ENCODE measurements at regions not wholly inside any gene's neighbourhood (a gene's known extent, or its start where the extent isn't known, plus 50 kb on each side); places are given as distances from the start of the nearest gene placed in this dataset.
A peak's percentile ranks its signal among the peaks of the same experiment; 100 is the strongest.

DNA sequence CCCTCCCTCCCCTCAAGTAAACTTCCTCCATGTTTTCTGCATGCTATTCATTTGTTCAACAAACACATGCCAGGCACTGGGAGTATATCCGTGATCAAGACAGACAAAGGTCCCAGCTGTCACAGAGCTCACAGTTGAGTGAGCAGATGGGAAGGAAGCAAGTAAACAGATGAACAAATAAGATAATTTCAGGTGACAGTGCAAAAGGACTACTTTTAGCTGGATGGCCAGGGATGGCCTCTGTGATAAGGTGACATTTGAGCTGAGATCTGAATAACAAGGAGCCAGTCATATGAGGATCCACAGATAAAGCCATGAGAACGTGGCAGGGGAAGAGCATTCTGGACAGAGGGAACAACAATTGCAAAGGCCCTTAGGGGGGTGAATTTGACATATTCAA is 121.7 kb upstream of the RAD23B start:
- no peak for DNase-seq (ENCODE audit: low read depth in 4 of 4, low spot score in 3 of 4)

DNA sequence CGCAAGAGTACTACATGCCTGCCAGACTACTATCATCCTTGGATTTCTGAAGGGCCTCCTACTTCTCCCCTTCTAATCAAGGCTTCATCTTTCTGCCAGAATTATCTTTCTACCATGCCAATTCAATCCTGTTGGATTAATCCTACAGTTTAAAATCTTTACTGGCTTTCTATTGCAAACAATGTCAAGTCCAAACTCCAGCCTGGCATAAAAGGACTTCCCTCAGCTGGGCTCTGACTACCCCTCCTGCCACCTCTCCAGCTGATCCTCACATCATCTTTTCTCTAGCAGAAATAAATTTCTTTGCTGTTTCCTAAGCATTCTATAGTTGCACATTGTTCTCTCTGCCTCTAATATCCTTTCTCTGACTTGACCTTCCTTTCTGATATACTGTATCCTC is 119.7 kb upstream of the RAD23B start:
- no peak for DNase-seq (ENCODE audit: low read depth in 4 of 4, low spot score in 3 of 4)

DNA sequence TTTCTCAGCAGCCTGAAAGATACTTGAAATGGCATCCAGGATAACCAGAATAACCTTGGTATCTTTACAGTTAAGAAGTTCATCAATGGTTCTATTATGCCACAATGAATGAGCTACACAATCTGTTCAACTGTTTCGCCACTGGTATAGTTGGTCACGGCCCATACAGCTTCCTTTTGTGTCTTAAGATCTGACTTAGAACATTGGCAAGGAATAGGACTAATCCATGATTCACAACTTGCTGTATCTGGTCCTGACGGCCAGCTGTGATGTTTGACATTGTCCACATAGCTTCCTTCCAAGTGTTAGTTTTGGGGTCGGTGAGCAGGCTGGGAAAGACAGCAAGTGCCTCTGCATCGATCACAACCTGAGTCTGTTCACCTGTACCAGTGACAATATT is 113.3 kb upstream of the RAD23B start:
- DNase-seq (ENCODE audit: low read depth in 4 of 4, low spot score in 3 of 4): no peak

DNA sequence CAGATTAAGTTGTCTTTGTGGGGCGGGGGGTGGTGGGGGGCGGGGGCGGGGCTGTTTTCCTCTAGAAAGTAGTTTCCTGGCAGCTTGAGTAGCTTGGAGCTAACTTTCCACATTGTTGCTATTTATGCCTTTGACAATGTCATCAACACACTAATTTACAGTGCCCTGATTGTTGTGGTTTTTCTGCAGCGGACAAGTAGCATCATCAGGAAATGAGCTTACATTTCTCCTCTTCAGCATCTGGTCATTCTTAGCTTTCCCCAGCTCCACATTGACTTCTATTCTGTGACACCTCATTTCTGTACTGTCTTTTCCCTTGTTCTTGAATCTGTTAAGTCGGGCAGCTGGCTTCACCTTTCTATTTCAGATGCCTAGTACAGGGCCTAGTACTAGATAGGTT is 112.3 kb upstream of the RAD23B start:
- DNase-seq (ENCODE audit: low read depth in 4 of 4, low spot score in 3 of 4): no peak

DNA sequence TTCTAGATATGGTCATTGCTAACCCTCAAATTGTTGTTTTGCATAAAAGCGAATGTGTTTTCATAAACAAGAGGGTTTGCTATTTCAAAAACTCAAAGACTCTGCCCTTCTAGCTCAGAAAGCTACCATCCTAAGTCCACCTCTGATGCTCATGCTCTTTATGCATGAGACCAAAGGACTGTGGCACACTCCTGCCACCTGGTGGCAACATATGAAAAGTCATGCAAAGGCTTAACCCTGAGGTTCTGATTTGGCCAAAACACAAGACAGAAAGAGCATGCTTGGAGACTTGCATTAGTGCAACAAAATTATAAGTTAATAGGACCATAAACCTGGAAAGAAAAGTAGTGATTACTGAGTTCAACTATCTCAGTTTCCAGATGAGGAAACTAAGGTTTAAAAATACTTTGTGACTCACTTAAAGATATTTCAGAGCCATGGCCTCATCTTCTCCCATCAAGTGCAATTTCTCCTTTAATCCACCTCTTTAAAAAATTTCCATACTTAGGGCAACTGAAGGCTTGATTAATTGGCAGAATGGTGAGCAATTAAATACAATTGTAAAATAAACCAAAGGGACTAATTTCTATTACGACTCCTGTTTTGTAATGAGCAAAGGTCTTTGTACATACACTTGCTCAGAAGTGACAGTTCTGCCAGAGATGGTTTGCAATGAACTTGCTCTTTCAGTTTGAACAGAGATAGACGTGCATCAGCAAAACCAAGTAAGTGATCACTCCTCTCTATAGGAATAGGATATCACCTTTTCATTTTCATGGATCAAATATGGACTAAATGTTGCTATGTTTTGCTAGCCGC is 110.7 kb upstream of the RAD23B start:
- peak; percentile 63 to 69 (median 66) for DNase-seq (ENCODE audit: low read depth in 4 of 4, low spot score in 3 of 4)

DNA sequence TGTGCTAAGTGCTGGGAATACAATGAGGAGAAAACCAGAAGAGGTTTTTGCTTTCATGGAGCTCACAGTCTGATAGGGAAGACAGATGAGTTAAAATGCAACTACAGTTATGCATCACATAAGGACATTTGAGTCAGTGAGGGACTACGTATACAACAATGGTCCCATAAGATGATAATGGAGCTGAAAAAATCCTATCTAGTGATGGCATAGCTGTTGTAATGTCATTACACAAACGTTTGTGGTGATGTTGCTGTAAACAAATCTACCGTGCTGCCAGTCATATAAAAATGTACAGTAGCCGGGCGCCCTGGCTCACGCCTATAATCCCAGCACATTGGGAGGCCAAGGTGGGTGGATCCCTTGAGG is 110.1 kb upstream of the RAD23B start:
- DNase-seq (ENCODE audit: low read depth in 4 of 4, low spot score in 3 of 4): no peak

DNA sequence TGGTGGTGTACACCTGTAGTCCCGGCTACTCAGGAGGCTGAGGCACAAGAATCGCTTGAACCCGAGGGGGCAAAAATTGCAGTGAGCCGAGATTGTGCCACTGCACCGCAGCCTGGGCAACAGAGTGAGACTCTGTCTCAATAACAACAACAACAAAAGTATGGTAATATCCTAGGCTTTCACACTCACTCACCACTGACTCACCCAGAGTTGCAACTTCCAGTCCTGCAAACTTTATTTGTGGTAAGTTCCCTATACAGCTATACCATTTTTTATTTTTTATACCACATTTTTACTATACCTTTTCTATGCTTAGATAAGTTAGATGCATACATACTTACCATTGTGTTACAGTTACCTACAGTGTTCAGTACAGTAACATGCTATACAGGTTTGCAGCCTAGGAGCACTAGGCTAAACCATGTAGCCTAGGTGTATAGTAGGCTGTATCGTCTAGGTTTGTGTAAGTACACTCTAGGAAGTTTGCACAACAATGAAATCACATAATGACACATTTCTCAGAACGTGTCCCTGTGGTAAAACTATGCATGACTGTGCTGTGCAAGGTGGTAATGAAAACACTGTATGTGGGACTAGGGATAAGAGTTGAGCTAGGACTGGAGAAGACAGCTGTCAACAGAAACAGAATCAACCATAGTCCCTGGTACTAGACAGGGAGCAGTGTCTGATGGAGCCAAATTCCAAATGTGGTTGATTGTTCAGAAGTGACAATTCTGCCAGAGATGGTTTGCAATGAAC is 109.5 kb upstream of the RAD23B start:
- no peak for DNase-seq (ENCODE audit: low read depth in 4 of 4, low spot score in 3 of 4)

DNA sequence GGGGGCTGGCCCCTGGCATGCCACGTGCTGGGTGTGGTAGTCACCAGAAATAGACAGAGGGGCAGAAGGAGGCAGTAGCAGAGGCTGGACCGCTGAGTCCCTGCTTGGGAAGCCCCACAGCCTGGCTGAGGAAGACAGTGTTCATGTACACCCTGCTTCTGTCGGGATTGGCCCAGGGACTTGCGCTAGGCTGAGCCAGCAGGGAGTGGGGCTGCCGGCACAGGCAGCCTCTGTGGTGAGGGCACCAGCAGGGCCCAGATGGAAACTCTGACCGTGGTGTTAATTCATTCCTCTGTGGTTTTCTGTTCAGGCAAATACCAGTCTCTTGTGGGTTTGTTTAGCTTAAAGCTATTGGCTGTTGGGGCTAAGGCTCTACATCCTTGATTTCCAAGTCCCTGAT is 108.6 kb upstream of the RAD23B start:
- no peak for DNase-seq (ENCODE audit: low read depth in 4 of 4, low spot score in 3 of 4)

DNA sequence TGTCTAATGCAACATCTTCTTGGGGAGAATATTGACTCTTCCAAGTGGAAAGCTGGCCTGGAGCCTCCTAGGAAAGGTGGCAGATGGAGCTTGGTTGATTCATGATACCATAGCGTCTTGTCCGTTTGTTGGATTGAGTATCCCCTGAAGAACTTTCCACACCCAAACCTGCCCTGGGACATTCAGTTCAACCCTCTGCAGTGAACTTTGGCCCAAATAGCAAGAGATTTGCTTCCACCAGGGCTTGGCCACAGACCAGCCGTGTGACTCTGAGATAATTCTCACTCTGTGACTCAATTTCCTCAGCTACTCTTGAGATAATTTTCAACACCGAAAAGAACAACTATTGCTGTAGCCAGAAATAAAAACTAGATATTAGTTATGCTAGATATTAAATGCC is 108.0 kb upstream of the RAD23B start:
- no peak for DNase-seq (ENCODE audit: low read depth in 4 of 4, low spot score in 3 of 4)

DNA sequence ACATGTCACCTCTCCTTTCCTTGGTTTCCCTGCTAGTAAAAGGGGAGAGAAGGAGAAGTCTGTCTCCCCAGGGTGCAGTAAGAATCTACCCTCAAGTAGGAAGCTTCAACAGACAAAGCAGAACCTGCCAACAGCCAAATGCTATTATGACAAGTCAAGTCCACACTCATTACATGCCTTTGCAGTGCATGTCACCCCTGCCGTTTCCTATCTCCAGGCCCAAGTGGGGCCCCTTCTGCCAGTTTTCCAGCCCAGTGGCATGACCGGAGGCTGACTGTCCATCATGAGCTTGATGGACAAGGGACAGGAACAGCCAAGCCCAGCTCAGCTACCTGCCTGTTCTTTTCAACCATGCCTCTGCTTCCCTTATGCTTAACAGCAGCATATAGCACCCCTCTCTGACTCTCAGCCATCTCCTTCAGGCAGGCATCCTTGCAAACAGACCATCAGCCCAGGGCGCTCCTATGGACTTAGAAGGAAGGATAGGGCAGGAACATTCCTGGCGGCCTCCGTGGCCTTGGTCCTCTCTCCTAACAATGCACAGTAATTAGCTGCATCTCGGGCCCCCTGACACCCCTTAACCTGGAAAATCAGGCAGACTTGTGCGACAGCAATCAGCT is 107.2 kb upstream of the RAD23B start:
- no peak for DNase-seq (ENCODE audit: low read depth in 4 of 4, low spot score in 3 of 4)

DNA sequence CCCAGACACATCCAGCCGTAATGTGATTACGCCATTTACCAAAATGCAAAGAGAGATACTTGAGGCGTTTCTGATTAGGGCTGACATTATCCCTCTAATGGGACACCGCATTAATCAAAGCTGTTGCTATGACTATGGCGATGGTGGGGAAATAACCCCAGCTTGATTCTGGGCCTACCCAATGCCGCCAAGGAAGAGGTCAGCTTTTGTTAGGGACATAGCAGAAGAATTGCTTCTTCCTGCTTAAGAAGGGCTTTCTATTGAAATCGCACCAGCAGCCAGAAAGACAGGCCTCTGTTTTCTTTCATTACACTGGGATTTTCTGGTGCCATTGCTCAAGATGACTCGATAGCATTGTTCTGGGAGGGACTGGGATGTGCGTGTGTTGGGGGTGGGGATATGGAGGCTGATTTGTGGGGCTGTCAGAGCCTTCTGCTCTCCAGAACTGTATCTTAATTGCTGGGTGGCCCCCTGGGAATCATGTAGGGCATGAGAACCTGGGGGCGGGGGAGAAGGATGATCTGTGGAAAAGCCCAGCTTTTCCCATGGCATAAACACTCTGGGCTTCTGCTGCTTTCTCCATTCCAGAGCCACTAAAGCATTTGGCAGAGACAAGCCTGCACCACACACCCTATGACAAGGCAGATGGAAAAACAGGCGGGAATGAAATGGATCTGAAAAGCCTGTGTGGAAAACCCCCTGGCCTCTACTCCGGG is 106.5 kb upstream of the RAD23B start:
- no peak for DNase-seq (ENCODE audit: low read depth in 4 of 4, low spot score in 3 of 4)

DNA sequence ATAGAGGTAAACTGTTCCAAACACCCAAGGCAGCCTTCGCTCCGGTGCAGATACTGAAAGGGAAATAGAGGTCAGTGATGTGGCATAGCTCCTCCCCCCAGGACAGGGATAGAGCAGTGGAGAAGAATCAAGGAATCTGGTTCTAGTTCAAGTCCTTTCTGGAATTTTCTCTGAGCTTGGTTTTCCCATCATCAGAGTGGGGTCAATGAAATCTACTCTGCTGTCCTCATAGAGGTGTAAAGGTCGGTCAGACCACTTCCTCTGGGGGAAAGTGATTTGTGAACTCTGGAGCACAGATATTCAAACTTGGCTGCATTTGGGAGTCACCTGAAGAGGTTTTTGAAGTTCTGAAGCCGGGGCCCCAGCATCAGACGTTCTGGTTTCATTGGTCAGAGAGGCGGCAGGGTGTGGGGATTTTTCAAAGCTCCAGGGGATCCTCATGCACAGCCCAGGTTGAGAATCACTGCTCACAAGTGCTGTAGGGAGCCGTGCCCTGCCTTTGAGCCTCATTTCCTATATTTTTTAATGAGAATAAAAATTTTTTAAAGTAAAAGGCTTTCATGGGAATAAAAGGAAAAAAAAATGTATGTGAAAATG is 105.7 kb upstream of the RAD23B start:
- DNase-seq (ENCODE audit: low read depth in 4 of 4, low spot score in 3 of 4): no peak

DNA sequence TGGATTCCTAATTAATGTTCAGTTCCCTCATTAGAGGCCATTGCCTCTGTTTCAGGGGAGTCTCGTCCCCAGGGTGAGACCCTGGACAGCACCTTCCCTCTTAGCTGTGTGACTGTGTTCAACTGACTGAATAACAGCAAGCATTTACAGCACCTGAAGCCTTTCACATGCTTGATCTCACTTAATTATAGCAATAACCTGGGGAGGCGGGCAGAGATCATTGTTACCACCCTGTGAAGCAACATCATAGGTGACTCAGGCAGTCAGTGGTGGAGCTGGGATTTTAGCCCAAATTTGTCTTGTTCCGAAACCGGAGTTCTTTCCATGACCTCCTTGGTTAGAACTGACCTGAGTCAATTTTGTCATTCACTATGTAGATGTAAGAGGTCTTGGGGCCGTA is 105.2 kb upstream of the RAD23B start:
- no peak for DNase-seq (ENCODE audit: low read depth in 4 of 4, low spot score in 3 of 4)

DNA sequence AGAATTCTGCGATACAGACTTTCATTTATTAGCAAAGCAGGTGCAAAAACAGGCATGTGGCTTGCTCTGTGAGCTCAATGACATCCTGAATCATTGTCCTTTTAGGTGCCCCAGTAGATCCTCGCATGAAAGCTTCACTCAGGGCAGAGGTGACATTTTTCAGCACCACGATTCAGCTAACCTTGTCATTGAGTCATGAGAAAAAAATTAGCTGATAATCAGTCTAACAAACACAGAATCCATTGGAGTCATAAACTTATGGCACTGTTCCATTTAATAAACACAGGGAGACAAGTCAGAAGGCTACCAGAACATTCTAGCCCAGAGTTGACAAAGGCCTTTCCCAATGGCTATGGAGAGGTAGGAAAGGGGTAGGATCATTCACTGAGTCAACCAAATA is 104.8 kb upstream of the RAD23B start:
- DNase-seq (ENCODE audit: low read depth in 4 of 4, low spot score in 3 of 4): no peak

DNA sequence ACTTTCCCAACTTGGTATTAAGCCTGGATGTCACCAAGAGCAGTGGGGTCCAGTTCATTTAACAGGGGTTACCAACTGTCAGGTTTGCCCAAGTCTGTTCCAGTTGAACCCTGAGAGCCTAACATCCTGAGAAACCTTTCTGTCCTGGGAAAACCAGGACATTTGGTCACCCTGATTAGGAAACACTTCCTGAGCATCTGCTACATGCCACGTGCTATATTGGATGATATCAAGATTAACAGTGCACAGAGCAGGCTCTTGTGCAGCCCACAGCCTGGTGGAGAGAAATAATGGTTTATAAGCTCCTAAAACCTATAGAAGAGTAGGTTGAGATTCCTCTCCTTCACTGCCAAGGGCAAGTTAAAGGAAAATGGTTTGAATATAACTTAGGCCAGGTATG is 102.9 kb upstream of the RAD23B start:
- no peak for DNase-seq (ENCODE audit: low read depth in 4 of 4, low spot score in 3 of 4)

DNA sequence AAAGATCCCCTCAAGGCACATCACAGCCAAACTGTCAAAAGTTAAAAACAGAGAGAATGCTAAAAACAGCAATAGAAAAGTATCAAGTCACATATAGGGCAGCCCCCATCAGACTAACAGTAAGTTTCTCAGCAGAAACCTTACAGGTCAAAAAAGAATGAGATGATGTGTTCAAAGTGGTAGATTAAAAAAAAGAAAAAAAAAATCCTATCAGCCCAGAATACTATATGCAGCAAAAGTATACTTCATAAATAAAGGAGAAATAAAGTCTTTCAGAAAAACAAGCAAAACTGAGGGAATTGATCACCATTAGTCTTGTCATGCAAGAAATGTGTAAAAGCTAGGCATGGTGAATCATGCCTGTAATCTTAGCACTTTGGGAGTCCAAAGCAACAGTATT is 99.9 kb upstream of the RAD23B start:
- no peak for DNase-seq (ENCODE audit: low read depth in 4 of 4, low spot score in 3 of 4)

DNA sequence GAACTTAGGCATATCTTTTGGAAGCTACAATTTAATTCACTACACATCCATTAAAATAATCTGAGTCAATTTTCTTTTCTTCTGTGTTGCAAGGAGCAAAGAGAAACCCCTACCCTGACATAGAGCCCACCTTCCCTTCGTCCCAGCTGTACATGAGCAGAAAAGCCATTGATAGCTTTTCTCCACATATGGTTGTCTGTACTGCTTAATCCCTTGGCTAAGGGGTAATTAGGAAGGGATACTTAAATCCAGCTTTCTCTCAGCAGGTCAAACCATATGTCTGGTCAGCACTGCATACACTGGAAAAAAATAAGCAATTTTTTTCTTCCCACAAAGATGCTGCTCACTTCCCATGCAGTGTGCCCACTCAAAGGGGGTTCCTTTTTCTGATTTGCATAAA is 94.7 kb upstream of the RAD23B start:
- no peak for DNase-seq (ENCODE audit: low read depth in 4 of 4, low spot score in 3 of 4)

DNA sequence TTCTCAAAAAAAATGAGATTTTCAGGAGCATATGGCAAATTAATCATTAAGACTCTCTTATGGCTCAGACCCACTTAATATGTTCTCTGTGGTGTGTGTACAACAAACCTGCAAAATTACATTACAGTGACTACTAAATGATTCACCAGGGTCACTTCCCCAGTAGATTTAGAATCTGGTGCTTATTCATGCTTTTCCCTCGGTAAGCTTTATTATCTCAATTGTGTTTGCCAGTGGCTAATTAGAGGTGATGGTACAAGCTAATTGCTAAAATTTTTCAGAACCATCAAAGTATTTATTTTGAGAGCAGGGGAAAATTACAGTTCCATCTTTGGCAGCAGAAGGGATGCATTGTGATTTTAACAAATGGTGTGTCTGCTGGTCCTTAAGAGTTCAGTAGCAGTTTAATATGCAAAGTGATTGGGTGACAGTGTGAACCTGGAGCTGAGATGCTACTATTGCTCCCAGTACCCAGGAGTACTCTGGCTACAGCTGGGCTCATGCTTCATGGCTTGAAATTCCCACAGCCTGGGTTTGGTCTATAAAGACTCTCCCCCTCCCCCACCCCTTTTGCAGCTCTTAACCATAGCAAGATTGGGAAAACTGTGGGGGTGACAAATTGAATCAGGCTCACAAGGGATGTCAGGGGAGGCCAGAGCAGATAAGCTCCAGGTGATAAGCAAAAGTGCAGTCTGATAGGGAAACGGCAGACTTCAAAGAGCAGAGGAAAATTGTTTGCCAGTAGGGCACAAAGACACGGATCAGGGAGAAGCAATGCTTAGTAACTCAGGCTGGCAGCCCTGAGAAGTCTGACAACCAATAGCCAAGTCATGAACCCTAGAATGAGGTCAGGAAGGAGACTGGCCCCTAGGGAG is 92.8 kb upstream of the RAD23B start:
- no peak for DNase-seq (ENCODE audit: low read depth in 4 of 4, low spot score in 3 of 4)

DNA sequence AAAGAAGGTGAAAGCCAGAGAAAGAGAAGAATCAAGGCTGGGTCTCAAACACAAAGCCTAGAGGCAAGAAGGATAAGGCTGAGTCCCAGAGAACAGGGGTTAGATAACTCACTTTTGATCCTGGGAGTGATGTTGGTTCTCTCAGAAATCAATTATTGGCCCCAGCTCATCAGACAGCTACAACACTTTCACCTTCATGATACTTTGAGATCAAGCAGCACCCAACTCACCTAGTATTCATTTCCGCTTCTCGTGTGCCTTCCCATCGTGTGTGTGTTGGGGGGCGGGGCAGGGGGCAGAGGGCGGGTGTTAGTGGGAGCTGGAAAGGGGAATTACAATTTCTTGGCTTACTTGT is 92.2 kb upstream of the RAD23B start:
- DNase-seq (ENCODE audit: low read depth in 4 of 4, low spot score in 3 of 4): no peak

DNA sequence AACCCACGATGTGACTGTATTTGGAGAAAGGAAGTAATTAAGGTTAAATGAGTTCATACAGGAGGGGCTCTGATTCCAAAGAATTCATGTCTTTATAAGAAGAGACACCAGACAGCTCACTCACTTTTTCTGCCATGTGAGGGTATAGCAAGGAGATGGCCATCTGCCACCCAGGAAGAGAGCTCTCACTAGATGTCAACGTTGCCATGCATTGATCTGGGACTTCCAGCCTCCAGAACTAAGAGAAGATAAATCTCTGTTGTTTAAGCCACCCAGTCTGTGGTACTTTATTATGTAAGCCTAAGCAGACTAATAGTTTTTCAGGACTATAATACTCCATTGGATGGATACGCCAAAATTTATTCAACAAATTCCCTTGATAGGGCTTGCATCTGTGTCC is 89.8 kb upstream of the RAD23B start:
- DNase-seq (ENCODE audit: low read depth in 4 of 4, low spot score in 3 of 4): no peak
